Stimulated activated CD4-positive, alpha-beta T cell treated with anti-CD3 and anti-CD28 coated beads, Interleukin-1b, Interleukin-23, amount 100 ng/mL, for 1 hour (primary cell): ENCODE measurements at regions not wholly inside any gene's neighbourhood (a gene's known extent, or its start where the extent isn't known, plus 50 kb on each side); places are given as distances from the start of the nearest gene placed in this dataset.
"Not testable (repeated sequence)": the region's sequence is repeated elsewhere in the genome, so short reads cannot be mapped to it uniquely, and the experiment has no call there.

ENCODE experiments used
- DNase-seq, 2 donors: peaks; one replicate each; pipeline ENCODE4 v3.0.0-alpha.2; 2020; ENCODE audit warnings: low read depth in 2 of 2

DNA sequence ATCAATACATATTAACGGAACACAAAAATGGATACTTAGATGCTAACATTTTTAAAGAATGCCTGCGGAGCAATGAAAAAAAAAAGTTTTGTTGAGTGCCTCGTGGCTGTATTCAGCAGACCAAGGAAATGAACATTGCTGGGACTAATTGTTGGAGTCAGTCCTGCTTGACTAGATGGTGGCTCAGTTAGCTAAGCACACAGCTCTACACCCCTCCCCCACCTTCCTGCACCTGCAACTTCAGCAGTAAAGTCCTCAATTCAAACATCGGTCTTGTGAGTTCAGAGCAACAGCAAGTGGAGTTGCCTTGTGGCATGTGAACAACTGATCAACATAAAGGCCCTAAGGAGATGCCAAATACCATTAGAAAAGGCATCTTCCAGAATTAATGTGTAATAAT lies 326.0 kb upstream of the NPSR1 start:
- DNase-seq: no peak

DNA sequence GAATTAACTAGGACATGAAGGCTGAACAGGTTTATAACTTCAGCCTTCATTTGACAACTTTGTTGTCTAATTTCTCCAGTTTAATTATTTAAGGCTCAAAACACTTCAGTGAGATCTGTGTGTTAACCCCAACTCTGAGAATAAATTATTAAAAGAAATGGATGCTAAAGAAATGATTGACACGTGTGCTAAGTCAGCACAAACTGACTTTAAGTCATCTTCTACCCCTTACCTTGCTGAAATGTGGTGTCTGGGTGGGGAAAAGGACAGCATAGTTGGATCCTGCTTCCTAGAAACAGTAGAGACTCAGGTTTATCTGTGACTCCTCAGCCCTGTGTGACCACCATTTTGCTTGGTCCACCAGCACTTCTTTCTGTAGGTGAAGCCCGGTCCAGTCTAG lies 324.8 kb upstream of the NPSR1 start:
- DNase-seq: no peak

DNA sequence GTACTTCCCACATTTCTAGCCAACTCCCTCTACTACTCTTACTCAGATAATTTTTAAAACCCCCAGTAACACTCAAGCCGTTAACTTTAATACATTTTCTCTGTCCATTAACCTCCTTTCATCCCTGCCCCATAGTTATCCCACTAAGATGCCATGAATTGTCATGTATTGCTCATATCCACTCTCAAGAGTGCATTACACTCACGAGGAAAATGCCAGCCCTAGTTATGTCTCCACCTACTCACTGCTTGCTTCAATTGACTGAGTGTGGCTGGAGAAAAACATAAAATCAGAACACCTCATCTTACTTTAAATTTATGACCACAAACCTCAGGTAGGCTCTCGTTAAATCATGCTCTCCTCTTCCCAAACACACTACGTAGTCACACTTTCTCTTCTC lies 324.1 kb upstream of the NPSR1 start:
- DNase-seq: no peak

DNA sequence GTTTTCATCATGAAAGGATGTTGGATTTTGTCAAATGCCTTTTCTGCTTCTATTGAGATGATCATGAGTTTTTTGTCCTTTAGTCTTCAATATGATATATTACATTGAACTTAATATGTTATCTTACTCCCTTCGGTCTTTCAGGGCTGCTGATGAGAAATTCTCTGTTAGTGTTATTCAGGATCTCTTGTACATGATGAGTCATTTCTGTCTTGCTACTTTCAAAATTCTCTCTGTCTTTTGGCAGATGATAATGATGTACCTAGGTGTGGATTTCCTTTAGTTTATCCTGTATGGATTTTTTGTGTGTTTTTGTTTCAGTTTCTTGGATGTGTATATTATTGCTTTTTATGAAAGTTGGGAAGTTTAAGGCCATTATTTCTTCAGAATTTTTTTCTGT lies 320.9 kb upstream of the NPSR1 start:
- DNase-seq: no peak

DNA sequence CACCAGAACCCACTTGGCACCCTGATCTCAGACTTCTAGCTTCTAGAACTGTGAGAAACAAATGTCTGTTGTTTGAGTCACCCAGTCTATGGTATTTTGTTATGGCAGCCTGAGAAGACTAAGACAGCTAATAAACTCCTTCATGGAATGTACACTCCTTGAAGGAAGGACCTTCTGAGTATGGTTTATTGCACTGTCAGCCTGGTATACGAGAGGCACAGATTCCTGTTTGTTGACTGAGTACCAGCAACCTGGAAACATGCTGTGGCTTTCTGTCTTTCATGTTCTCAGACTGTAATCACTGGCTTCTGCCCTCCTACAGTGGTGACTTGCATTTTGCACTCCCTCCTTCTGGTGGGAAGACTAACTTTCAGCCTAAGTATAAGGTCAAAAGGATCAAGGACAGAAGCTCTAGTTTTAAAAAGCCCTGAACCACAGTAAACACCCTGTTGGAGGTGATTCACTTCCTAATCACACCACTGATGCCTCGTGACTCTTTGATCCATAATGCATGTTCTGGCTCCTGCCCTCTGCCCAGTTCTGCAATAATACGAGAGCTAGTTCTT lies 319.0 kb upstream of the NPSR1 start:
- DNase-seq: no peak

DNA sequence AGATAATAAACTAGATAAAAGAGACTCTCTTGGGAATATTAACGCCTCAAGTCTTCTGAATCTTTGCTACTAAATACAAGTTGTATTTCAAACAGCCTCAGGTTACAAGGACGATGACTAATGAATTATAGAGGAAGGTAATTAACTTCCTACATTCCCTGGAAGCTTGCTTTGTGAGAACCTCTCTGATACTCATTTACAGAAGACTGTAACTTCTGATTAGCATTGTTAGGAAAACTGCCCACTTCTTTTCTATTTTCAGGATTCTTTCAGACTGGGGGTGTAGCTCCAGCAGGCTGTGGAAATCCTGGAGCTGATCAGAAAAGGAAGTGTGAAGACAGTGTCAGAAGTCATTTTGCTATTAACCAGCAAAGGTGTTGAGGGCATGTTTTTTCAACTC lies 316.7 kb upstream of the NPSR1 start:
- DNase-seq: no peak

DNA sequence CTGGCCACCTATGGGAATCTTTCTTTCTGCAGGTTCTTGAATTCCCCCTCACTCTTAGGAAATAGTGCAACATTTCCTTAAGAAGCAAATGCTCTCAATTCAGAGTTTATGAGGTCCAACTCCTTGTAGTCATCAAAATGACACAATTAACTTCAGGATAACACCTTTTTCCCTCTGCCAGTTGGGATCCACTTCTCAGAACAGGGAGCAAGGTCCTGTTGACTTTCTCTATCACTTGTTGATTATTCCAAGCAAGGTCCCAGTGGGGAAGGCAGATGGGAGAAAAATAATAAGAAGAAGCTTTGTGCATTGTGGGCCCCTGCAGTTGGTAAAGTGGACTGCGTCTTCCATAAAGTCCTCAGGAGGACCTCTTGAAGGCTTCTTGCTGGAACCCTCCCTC lies 315.6 kb upstream of the NPSR1 start:
- no peak for DNase-seq

DNA sequence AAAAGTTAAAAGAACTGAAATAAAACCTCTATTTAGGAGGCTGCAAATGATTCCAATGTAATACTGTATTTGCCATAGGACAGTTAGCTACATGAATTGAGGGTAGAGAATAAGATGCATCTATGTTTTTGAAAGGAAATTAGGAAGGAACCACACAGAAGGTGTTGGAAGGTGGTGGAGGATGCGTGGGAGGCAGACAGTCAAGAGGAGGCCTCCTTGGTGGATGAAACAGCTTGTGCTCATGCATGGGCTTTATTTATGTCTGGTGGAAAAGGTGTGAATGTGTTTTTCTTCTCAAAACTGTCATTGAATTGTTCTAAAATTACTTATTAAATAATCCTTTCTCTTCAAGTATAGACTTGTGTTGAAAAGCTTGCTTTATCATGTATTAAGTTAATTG lies 314.4 kb upstream of the NPSR1 start:
- DNase-seq: no peak

DNA sequence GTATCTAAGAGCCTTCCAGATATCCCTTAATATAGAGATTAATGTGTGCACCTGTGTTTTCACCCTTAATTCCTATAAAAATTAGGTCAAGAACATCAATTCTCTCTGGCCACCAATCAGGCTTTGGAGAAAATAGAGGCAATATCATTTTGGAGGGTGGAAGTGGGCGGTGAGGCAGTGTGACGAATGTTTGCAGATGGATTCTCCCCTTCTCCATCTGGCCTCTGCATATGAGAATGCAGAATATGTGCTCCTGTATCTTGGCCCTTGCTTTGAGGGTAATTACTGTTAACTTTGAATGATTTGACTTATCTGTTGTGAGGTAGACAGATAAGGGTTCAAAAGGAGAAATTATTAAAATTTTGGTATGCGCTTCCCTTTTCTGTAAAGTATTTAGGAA lies 304.0 kb upstream of the NPSR1 start:
- DNase-seq: no peak

DNA sequence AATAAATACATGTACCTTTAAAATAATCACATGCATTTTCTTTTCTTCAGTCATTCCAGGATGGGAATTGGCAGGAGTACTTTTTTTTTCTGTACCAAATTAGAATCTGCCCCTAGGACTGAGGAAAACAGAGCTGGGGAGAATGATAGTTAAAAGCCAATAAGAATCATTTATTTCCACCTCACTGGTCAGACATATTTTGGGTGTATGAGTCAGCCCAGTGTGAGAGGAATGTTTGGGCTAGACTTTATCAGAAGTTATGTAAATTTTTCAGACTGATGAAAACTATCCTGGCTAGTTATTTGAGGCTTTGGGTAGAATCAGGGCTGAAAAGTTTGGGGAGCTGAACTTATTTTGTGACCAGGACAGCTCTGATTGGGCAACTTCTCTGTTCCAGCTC lies 303.1 kb upstream of the NPSR1 start:
- DNase-seq: no peak

DNA sequence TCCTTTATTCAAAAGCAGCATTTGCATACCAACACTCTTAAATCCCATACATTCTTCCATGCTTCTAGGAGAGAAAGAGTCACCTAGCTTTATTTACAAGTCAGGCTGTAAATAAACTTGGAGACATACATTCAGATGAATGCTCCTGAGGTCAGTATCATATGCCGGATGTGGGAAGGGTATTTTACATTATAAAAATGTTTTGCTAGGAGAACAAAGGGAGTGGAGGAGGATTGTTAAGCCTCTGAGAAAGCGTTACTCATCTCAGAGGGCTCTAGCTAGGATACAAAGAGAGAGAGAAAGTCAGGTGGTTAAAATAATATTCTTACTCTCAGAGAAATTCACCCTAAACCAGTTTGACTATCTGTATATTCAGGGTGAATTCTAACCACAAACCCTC lies 300.9 kb upstream of the NPSR1 start:
- no peak for DNase-seq

DNA sequence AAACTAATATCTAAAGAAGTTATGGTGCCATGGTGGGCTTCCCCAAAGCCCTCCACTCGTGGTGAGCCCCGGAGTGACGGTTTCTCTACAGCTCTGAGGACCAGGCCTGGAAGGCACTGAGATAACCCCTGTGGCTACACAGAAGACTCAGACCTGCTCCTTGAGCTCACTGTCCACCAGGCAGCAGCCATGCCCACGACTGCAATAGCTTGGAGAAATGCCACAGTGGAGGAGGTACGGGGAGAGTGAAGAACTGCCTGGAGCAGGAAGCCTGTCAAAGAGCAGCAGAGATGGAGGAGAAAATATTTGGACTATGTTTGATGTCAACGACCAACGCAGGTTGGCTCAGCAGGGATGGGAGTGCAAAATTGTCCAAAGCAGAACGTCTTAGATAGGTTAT lies 300.1 kb upstream of the NPSR1 start:
- DNase-seq: no peak

DNA sequence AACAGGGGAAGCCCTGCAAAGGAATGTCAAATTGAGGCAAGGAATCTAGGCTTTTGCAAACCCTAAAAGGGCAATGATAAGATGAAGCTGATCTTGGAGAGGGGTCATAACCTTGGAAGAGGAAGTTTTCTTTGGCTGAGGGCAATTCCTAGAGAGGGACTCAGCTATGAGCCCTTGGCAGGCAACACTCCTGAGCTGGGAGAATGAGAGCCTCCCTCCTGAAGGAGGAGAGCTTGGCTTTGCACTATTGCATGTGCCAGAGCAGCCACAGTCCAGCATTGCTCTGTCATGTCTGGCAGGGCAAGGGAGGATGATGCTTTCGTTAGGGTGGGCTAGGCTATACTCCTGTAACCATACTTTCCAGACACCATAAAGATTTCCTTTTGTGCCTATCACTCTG lies 299.4 kb upstream of the NPSR1 start:
- not testable (repeated sequence) for DNase-seq

DNA sequence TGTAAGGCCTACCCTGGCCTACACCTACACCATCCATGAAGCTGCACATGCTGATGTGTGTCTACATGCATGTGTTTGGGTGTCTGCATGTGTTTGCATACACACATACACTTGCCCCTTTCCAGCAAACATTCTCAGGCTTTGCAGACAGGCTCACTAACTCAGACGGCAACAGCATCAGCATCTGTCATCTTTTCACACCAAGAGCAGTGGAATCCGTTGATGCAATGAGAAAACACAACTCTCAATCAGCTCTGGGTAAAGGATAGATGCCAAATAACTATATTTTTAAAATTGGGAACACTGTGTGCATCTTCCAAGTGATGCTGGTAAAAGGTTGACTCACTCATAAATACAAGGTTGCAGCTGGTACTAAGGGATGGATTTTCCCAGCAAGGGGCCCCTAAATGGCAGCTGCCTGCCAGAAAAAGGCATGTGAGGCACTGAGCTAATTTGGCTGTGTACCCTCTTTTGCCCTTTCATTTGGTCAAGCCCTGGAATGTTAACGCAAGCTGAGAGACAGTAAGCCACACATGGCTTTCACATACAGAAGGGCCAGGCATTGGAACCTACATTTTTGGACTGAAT lies 296.3 kb upstream of the NPSR1 start:
- DNase-seq: no peak

DNA sequence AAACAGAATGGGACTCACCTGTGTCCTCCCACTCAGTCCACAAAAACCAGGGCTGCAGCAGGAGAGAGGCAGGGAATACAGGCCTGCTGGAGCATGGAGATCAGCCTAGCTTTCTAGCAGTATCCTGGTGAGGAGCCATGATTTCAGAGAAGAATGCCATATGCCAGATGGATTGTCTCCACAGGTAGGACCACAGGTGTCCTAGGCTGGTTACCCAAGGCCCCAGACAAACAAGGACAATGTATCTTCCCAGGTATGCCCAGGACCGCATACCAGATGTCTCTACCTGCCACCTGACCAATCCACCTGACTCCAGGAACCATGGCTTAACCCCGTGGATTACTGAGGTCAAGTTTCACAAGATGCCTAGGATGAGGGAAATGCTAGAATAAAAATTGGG lies 295.4 kb upstream of the NPSR1 start:
- no peak for DNase-seq

DNA sequence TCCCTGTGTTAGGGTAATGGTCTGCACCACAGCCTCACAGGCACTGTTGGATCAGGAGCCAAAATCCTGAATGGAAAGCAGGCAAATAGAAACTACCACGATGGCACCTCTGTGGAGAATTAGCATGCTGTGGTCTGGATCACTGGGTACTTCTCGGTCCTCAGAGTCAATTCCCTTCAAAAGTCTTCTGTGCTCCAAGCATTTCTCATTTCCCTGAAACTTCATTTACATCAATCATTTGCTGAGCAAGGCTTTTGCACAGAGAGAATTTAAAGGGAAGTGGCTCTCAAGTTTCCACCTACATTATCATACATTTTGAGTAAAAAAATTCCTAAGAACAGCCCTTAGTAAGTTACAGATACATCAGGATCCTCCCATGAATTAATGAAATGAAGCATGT lies 293.9 kb upstream of the NPSR1 start:
- no peak for DNase-seq

DNA sequence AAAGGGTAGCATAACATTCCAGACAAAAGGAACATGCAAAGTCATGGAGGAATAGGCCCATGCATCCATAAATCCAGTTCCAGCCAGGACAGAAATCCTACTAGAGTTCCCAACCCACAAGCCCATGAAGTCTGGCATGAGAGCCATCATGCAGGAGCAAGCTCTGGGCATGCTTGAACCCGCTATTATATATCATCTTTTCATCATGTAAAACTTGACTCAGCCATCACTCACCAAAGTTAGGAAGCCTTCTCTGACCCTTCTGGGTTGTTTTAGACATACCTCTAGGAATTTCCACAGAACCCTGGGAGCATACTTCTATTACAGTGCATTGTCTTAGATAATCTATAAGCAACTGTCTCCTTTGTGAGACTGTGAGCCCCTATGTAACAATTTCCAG lies 293.0 kb upstream of the NPSR1 start:
- DNase-seq: no peak

DNA sequence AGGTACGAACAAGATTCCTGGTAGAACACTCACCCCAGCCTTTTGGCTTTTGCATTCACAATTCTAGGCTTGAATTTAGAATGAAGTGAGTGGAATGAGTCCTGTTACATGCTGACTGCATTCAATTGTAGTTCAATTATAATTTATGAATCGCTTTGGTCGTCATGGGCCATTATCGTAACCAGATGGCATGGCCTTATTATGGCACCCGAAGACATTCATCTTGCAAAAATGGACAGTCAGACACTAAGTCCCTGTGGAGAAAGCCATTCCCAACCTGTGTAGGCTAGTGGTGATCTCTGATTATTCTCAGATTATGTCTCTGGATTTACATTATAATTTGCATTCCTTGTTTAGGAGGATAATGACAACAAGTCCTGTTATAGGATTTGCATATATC lies 292.4 kb upstream of the NPSR1 start:
- no peak for DNase-seq

DNA sequence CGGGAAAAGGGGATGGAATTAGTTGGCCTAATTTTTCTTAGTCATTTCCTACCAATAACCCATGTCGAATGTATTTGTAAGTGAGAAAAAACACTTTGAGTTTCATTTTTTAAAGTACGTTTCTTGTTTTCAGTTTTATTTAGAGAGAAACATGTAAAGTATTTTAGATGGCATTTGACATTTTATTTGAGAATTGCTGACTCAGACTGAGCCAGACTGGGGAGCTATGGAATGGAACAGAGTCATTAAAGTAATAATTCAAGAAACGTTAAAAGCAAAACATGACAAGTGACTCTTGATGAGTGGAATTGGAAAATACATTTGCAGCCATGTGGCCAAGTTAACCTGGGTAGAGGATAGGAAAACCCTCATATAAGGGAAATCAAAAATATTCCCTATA lies 286.1 kb upstream of the NPSR1 start:
- DNase-seq: no peak

DNA sequence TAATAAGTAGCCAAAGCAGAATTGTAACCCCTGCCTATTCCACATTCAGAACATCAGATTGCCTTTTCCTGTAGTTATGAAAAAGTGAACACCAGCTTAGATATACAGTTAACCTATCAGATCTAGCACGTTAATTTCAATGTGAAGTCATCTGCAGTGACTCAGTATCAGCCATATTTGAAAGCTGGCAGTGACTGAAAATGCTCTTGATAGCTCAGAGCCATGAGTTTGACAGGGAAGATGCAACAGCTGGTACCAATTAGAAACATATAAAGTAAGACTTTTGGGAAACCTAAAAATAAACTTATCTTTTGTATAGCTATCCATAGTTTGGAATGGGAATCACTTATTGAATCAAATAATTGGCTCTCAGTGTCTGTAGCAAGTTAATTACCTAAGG lies 284.1 kb upstream of the NPSR1 start:
- no peak for DNase-seq

DNA sequence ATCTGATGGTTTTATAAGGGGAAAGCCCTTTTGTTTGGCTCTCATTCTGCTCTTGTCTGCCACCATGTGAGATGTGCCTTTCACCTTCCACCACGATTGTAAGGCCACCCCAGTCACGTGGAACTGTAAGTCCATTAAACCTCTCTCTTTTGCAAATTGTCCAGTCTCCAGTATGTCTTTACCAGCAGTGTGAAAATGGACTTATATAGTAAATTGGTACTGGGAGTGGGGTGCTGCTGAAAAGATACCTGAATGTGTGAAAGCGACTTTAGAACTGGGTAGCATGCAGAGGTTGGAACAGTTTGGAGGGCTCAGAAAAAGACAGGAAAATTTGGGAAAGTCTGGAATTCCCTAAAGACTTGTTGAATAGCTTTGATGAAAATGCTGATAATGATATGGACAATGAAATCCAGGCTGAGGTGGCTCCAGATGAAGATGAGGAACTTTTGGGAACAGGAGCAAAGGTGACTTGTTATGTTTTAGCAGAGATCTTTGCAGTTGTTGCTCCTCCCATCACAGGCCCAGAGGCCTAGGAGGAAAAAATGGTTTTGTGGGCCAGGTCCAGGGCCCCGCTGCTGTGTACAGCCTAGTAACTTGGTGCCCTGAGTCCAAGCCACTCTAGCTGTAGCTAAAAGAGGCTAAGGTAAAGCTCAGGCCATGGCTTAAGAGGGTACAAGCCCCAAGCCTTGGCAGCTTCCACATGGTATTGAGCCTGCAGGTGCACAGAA lies 275.7 kb upstream of the NPSR1 start:
- no peak for DNase-seq

DNA sequence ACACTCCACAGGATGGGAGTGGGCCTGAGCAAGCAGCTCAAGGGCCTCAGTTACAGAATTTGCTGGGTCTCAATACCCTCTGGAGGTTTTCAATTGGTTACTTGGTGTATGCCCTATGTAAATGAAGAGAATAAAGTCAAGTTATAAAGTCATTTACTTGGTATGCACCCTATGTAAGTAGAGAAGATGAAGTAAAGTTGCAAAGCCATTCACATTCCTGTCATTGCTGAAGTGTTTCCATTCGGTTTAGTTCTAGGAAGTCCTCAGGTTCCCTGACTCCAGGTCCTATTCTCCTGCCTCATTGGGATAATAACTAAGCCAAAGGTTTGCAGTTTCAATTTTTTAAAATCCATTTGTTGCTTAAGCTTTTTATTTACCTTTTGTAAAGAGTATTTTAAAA lies 272.6 kb upstream of the NPSR1 start:
- no peak for DNase-seq

DNA sequence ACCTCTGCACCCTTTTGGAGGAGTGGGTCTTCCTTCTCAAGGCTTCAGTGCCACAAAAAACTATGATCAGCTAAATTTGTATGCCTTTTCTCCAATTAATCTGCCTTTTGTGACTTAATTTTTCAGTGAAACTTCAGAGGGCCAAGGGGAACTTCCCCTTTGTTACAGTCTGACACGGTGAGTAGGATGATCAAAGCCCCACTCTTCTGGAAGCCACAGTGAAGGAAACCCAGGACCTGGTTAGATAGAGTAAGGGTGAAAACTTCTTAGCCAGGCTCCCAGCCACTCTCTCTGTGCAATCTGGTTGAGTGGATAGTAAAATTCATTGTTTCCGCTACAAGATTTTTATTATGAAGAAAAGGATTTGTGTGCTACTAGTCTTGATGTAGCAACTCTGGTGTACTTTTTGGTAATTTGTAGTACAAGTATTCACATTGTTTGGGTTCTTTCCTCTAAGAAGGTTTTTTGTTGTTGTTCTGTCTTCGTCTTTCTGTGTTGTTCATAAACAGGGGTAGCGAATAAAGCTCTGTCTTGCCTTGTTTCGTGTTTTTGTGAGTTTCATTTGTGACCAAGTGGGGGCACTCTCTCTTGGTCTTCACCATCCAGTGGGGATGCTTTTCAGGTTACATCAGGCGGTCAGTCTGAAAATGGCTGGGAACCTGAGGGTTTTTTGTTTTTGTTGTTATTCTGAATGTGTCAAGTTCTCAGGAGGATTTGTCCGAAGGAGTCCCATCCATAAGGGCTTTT lies 268.5 kb upstream of the NPSR1 start:
- DNase-seq: no peak
